ENCODE measurements at regions not wholly inside any gene's neighbourhood (a gene's known extent, or its start where the extent isn't known, plus 50 kb on each side); places are given as distances from the start of the nearest gene placed in this dataset.

DNA sequence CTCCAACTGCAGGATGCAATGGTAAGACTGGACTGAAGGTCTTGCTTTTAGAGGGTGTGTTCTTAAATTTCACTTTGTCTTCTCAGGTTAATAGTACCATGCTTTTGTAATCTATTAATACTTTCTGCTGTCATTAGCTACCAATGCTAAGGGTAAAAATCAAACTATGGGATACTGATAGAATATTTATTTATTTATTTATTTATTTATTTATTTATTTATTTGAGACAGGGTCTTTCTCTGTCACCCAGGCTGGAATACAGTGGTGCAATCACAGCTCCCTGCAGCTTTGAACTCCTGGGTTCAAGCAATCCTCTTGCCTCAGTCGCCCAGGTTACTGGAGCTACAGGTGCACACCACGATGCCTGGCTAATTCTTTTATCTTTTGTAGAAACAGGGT is 152.1 kb downstream of the SPP2 start:
- TF ChIP-seq, protein P1, sequence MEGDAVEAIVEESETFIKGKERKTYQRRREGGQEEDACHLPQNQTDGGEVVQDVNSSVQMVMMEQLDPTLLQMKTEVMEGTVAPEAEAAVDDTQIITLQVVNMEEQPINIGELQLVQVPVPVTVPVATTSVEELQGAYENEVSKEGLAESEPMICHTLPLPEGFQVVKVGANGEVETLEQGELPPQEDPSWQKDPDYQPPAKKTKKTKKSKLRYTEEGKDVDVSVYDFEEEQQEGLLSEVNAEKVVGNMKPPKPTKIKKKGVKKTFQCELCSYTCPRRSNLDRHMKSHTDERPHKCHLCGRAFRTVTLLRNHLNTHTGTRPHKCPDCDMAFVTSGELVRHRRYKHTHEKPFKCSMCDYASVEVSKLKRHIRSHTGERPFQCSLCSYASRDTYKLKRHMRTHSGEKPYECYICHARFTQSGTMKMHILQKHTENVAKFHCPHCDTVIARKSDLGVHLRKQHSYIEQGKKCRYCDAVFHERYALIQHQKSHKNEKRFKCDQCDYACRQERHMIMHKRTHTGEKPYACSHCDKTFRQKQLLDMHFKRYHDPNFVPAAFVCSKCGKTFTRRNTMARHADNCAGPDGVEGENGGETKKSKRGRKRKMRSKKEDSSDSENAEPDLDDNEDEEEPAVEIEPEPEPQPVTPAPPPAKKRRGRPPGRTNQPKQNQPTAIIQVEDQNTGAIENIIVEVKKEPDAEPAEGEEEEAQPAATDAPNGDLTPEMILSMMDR (IDR thresholded peaks at IDR 0.05; ENCODE audit: low read depth, low read length, missing control alignments) = no peak
- DNase-seq (ENCODE audit: low read depth) = no peak
- in situ Hi-C loops (cut with HindIII; ENCODE audit: low sequenced_read_pairs) = no loop called here
- H3K4me3 ChIP-seq (ENCODE audit: low read depth, low read length) = no peak overlapping the region

DNA sequence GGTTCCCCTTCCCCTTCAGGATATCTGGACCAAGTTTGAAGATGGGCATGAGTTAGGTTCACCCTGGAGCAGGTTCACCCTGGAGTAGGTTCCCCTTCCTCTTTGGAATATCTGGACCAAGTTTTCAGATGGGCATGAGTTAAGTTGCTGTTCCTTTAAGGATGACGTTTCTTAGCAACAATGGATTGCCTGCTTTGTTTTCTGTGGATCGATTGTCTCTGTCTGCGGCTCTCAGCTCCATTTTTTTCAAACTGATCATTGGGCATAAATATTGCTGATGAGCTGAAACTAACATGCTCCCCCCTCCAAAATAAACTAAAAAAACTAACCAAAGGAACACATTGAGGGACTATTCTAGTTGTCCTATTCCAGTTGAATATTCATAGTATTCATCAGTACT is 149.5 kb downstream of the SPP2 start:
- H3K4me3 ChIP-seq (ENCODE audit: low read depth, low read length) = no peak overlapping the region
- no peak for DNase-seq (ENCODE audit: low read depth)
- in situ Hi-C loops (cut with HindIII; ENCODE audit: low sequenced_read_pairs) = no loop called here
- TF ChIP-seq, protein P1 (IDR thresholded peaks at IDR 0.05; ENCODE audit: low read depth, low read length, missing control alignments) = no peak

DNA sequence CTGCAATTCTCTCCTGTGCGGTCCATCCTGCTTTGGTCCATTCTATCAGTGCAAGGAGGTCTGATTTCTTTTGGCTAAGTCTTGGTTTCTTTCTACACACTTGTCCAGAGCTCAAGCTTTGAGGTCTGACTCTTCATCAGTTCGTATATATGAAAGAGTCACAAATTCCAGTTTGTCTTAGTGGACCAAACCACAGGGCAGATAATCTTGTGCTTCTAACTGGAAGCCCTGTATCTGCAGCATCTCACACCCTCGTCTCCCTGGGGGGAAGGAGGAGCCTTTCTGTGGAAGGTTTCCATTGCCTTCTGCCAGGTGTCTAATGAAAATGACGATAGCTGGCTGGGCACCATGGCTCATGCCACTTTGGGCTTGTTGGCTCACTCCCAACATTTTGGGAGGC is 148.5 kb downstream of the SPP2 start:
- in situ Hi-C loops (cut with HindIII; ENCODE audit: low sequenced_read_pairs) = no loop called here
- TF ChIP-seq, protein P1 (IDR thresholded peaks at IDR 0.05; ENCODE audit: low read depth, low read length, missing control alignments) = no peak
- no peak overlapping the region for H3K4me3 ChIP-seq (ENCODE audit: low read depth, low read length)
- no peak for DNase-seq (ENCODE audit: low read depth)

DNA sequence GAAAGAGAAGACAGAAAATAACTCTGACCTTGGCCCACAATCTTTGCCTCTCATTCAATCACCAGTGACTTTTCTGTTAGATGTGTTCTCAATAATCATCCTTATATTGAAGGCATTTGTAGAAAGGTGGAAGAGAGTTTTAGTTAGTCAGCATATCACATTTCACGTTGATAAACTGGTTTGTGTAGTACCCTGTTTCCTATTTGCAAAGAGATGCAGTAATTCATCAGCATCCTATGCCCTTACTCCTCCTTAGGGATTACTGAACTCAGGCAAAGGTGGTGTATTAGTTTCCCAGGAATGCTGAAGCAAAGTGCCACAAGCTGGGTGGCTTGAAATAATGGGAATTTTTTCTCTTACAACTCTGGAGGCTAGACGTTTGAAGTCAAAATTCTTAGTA is 145.0 kb downstream of the SPP2 start:
- TF ChIP-seq, protein P1 (IDR thresholded peaks at IDR 0.05; ENCODE audit: low read depth, low read length, missing control alignments) = no peak
- no peak overlapping the region for H3K4me3 ChIP-seq (ENCODE audit: low read depth, low read length)
- DNase-seq (ENCODE audit: low read depth) = no peak
- in situ Hi-C loops (cut with HindIII; ENCODE audit: low sequenced_read_pairs) = no loop called here

DNA sequence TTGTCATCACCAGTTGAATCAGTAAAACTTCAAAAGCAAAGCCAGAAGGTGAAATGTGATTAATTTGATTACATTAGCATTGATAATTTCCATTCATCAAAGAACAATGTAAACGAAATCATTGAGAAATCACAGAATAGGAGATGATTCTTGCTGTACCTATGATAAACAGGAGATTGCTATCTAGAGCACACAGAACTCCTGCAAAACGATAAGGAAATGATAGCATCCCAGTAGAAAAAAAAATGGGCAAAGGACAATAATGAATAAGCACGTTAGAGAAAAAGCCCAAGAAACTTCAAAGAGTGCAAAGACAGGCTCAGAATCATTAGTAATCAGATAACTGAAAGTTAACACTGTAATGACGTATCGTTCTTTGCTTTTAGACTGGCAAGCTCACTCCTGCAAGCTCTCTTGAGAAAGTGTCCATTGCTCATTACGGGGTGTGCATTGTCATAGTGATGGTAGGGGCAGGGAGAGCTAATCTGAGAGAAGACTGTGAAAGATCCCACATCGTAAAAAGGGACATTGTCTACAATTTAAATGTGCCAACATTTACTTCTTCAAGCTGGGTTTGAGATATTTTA is 143.6 kb downstream of the SPP2 start:
- in situ Hi-C loops (cut with HindIII; ENCODE audit: low sequenced_read_pairs) = no loop called here

DNA sequence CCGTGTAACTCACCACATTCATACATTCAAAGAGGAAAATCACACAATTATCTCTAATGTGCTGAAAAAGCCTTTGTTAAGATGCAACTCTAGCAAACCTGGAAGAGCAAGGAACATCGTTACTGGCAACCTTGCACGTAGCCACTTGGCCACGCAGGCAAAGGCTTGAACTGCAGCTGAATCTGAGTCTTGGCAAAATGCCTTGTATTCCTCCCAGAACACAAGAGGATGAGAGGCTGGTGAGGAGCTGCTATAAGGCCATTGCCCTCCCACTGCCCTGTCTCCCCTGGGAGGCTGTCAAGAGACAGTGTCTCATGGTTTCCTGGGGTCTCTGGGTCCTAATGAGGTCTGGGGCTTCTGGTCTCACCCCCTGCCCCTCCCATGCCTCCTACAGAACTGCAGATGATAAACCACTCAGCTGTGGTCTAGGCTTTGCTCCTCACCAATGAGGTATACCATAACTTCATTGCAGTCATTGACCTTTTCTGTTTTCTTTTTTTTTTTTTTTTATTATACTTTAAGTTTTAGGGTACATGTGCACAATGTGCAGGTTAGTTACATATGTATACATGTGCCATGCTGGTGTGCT is 141.4 kb downstream of the SPP2 start:
- no peak overlapping the region for H3K4me3 ChIP-seq (ENCODE audit: low read depth, low read length)
- no peak for DNase-seq (ENCODE audit: low read depth)
- TF ChIP-seq, protein P1 (IDR thresholded peaks at IDR 0.05; ENCODE audit: low read depth, low read length, missing control alignments) = peak; percentile 10
- in situ Hi-C loops (cut with HindIII; ENCODE audit: low sequenced_read_pairs) = no loop called here

More for the DNA sequence above, 143.6 kb downstream of the SPP2 start:
- no peak overlapping the region for H3K4me3 ChIP-seq (ENCODE audit: low read depth, low read length)
- no peak for DNase-seq (ENCODE audit: low read depth)
- TF ChIP-seq, protein P1 (IDR thresholded peaks at IDR 0.05; ENCODE audit: low read depth, low read length, missing control alignments) = no peak
